ENCODE measurements at regions not wholly inside any gene's neighbourhood (a gene's known extent, or its start where the extent isn't known, plus 50 kb on each side); places are given as distances from the start of the nearest gene placed in this dataset.

DNA sequence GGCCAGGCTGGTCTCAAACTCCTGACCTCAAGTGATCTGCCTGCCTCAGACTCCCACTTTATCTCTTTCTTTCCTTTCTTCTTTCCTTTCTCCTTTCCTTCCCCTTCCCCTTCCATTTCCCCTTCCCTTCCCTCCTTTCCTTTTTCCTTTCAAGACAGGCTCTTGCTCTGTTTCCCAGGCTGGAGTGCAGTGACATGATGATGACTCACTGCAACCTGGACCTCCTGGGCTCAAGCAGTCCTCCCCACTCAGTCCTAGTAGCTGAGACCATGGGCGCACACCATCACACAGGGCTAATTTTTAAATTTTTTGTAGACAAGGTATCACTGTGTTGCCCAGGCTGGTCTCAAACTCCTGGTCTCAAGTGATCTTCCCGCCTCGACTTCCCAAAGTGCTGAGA, 377.6 kb upstream of the ZFP64 start (continued):
- TF ChIP-seq, protein P1, sequence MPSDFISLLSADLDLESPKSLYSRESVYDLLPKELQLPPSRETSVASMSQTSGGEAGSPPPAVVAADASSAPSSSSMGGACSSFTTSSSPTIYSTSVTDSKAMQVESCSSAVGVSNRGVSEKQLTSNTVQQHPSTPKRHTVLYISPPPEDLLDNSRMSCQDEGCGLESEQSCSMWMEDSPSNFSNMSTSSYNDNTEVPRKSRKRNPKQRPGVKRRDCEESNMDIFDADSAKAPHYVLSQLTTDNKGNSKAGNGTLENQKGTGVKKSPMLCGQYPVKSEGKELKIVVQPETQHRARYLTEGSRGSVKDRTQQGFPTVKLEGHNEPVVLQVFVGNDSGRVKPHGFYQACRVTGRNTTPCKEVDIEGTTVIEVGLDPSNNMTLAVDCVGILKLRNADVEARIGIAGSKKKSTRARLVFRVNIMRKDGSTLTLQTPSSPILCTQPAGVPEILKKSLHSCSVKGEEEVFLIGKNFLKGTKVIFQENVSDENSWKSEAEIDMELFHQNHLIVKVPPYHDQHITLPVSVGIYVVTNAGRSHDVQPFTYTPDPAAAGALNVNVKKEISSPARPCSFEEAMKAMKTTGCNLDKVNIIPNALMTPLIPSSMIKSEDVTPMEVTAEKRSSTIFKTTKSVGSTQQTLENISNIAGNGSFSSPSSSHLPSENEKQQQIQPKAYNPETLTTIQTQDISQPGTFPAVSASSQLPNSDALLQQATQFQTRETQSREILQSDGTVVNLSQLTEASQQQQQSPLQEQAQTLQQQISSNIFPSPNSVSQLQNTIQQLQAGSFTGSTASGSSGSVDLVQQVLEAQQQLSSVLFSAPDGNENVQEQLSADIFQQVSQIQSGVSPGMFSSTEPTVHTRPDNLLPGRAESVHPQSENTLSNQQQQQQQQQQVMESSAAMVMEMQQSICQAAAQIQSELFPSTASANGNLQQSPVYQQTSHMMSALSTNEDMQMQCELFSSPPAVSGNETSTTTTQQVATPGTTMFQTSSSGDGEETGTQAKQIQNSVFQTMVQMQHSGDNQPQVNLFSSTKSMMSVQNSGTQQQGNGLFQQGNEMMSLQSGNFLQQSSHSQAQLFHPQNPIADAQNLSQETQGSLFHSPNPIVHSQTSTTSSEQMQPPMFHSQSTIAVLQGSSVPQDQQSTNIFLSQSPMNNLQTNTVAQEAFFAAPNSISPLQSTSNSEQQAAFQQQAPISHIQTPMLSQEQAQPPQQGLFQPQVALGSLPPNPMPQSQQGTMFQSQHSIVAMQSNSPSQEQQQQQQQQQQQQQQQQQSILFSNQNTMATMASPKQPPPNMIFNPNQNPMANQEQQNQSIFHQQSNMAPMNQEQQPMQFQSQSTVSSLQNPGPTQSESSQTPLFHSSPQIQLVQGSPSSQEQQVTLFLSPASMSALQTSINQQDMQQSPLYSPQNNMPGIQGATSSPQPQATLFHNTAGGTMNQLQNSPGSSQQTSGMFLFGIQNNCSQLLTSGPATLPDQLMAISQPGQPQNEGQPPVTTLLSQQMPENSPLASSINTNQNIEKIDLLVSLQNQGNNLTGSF (CRISPR knock-in tag; IDR thresholded peaks at IDR 0.05): no peak
- TF ChIP-seq, protein P2, sequence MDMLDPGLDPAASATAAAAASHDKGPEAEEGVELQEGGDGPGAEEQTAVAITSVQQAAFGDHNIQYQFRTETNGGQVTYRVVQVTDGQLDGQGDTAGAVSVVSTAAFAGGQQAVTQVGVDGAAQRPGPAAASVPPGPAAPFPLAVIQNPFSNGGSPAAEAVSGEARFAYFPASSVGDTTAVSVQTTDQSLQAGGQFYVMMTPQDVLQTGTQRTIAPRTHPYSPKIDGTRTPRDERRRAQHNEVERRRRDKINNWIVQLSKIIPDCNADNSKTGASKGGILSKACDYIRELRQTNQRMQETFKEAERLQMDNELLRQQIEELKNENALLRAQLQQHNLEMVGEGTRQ (IDR thresholded peaks at IDR 0.05; ENCODE audit: low read depth, low read length): no peak
- TF ChIP-seq, protein P2 (CRISPR knock-in tag; IDR thresholded peaks at IDR 0.05; ENCODE audit: borderline replicate concordance): no peak
- TF ChIP-seq POLR2G (IDR thresholded peaks at IDR 0.05; ENCODE audit: low read depth, low read length): no peak

DNA sequence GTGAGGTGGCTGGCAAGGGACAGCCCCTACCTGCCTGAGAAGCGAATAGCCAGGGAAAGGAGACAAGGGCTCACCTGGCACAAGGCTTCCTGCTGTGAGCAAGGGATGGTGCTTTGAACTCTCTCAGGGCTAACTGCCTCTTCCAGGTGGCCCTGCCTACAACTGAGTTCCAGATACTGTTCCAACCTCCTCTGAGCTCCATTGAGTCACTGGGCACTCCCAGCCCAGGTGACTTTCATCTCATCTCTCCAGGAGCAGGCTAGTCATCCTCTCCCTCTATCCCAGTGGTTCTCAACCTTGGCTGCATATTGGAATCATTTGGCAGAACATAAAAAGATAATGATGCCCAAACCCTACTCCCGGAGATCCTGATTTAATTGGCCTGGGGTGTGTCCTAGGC, 374.0 kb upstream of the ZFP64 start:
- Histone ChIP-seq H3K27ac (ENCODE audit: extremely low read length, insufficient read depth, low read length) (no peak overlapping the region), H4K20me1 (ENCODE audit: insufficient read depth, low read length) (no peaks in the 10 kb centered on the region), H3K4me3 (replicated peaks in 1 of 3; ENCODE audit: insufficient read depth in 1 of 3, low read depth in 2 of 3, low read length in 3 of 3) (no peak overlapping the region), H3K27me3 (ENCODE audit: control insufficient read depth in 1 of 2, insufficient read depth in 2 of 2, low read length in 2 of 2) (no peaks in the 10 kb centered on the region), H2AFZ (ENCODE audit: low read length) (no peak overlapping the region), H3K4me1 (ENCODE audit: insufficient read depth, low read length) (no peaks in the 10 kb centered on the region), H3K79me2 (ENCODE audit: insufficient read depth, low read length) (no peaks in the 10 kb centered on the region), H3K4me2 (ENCODE audit: low read depth, low read length) (no peak overlapping the region), H3K36me3 (replicated peaks in 1 of 2; ENCODE audit: control insufficient read depth in 1 of 2, insufficient read depth in 2 of 2, low read length in 2 of 2) (no peaks in the 10 kb centered on the region), H3K9me3 (ENCODE audit: low read length) (peaks cover 39% of the 10 kb centered on the region), H3K9ac (ENCODE audit: insufficient read depth, low read depth, low read length) (no peak overlapping the region)
- intact Hi-C loops (cut with micrococcal nuclease; ENCODE audit: unreplicated experiment) (no loop called here), in situ Hi-C loops (cut with HindIII; ENCODE audit: extremely low pct_ligation_motif_present, low pct_unique_long_range_greater_than_20kb) (no loop called here)
- no peak for TF ChIP-seq ZNF605 (CRISPR knock-in tag; IDR thresholded peaks at IDR 0.05)
- TF ChIP-seq CCAR2 (optimal IDR thresholded peaks at IDR 0.05; ENCODE audit: low read depth, low read length): no peak
- POLR2A ChIA-PET: no interaction called here
- WGBS (ENCODE audit: low lambda C conversion rate): 10% methylated on average over 2 of the region's 2 CpGs
- ATAC-seq (no peak), FAIRE-seq (no peak), DNase-seq (ENCODE audit: low spot score) (no peak)
- no TSS peak for BruUV-seq (replicated peaks)
- CTCF ChIA-PET (ENCODE audit: low intra/inter-chr PET ratio, low total read pairs): no interaction called here
